ENCODE measurements at regions not wholly inside any gene's neighbourhood (a gene's known extent, or its start where the extent isn't known, plus 50 kb on each side); places are given as distances from the start of the nearest gene placed in this dataset.

DNA sequence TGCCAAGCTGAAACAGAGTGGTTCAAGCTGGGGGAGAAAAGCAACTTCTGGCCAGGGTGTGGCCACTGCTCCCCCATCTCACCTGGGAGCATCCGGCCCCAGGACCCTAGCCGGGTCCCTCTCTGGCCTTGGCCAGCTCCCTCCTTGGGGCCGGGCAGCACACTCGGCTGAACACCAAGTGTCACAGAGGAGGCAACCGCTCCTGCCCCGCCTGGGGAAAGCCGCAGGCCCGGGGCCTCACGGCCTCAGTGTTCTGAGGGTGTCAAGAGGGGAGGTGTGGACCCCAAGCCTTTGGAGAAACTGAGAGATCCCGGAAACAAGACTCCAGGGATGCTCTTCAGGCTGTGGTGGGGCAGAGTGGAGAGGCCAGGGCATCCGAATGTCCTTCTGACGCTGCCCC lies 88.4 kb downstream of the ENGASE start:
- H3K4me2 ChIP-seq (ENCODE audit: insufficient read depth, low read length): no peak overlapping the region
- H3K36me3 ChIP-seq (ENCODE audit: control insufficient read depth in 2 of 2, extremely low read depth in 1 of 2, insufficient read depth in 2 of 2, low read length in 2 of 2): no peaks in the 10 kb centered on the region
- H3K27me3 ChIP-seq (ENCODE audit: control insufficient read depth in 2 of 2, insufficient read depth in 2 of 2, low read length in 2 of 2): no peaks in the 10 kb centered on the region
- no peak overlapping the region for H3K9ac ChIP-seq (replicated peaks; ENCODE audit: extremely low read depth, insufficient read depth, low read length)
- intact Hi-C loops (cut with micrococcal nuclease) (loop anchor here (10.0 kb wide), 1 partner anchor 78 kb away; no protein-coding TSS in a partner anchor), dilution Hi-C loops (cut with MboI; ENCODE audit: extremely low pct_ligation_motif_present, low sequenced_read_pairs) (no loop called here)
- ChIA-PET CTCF (interaction anchor here (0.8 kb wide), 1 partner anchor 231 kb away, joined by 4 read pairs; no protein-coding TSS in a partner anchor), POLR2A (no interaction called here)
- no TSS peak for BruUV-seq (replicated peaks)
- no peak overlapping the region for H2AFZ ChIP-seq (ENCODE audit: low read depth, low read length)
- H3K4me3 ChIP-seq (replicated peaks in 1 of 3; ENCODE audit: insufficient read depth in 1 of 3, low read depth in 1 of 3, low read length in 3 of 3): no peak overlapping the region
- no peaks in the 10 kb centered on the region for H4K20me1 ChIP-seq (replicated peaks; ENCODE audit: control insufficient read depth, extremely low read depth, insufficient read depth, low read length)
- H3K9me3 ChIP-seq (replicated peaks; ENCODE audit: control insufficient read depth, insufficient read depth, low read length): no peaks in the 10 kb centered on the region
- DNase-seq (ENCODE audit: low read depth, low spot score) (no peak), FAIRE-seq (no peak)
- H3K79me2 ChIP-seq (ENCODE audit: control insufficient read depth, insufficient read depth, low read length): no peaks in the 10 kb centered on the region
- H3K4me1 ChIP-seq (ENCODE audit: control insufficient read depth, extremely low read depth, insufficient read depth, low read length): peaks cover 6% of the 10 kb centered on the region
- TF ChIP-seq, protein P1, sequence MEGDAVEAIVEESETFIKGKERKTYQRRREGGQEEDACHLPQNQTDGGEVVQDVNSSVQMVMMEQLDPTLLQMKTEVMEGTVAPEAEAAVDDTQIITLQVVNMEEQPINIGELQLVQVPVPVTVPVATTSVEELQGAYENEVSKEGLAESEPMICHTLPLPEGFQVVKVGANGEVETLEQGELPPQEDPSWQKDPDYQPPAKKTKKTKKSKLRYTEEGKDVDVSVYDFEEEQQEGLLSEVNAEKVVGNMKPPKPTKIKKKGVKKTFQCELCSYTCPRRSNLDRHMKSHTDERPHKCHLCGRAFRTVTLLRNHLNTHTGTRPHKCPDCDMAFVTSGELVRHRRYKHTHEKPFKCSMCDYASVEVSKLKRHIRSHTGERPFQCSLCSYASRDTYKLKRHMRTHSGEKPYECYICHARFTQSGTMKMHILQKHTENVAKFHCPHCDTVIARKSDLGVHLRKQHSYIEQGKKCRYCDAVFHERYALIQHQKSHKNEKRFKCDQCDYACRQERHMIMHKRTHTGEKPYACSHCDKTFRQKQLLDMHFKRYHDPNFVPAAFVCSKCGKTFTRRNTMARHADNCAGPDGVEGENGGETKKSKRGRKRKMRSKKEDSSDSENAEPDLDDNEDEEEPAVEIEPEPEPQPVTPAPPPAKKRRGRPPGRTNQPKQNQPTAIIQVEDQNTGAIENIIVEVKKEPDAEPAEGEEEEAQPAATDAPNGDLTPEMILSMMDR (IDR thresholded peaks at IDR 0.05; ENCODE audit: extremely low read depth in 1 of 2, insufficient read depth in 1 of 2, low read depth in 1 of 2, low read length in 2 of 2): no peak
- no peak overlapping the region for H3K27ac ChIP-seq (ENCODE audit: insufficient read depth, low read depth, low read length)
- H3K9me1 ChIP-seq (replicated peaks; ENCODE audit: control insufficient read depth, extremely low read depth, insufficient read depth, low read length): no peaks in the 10 kb centered on the region

DNA sequence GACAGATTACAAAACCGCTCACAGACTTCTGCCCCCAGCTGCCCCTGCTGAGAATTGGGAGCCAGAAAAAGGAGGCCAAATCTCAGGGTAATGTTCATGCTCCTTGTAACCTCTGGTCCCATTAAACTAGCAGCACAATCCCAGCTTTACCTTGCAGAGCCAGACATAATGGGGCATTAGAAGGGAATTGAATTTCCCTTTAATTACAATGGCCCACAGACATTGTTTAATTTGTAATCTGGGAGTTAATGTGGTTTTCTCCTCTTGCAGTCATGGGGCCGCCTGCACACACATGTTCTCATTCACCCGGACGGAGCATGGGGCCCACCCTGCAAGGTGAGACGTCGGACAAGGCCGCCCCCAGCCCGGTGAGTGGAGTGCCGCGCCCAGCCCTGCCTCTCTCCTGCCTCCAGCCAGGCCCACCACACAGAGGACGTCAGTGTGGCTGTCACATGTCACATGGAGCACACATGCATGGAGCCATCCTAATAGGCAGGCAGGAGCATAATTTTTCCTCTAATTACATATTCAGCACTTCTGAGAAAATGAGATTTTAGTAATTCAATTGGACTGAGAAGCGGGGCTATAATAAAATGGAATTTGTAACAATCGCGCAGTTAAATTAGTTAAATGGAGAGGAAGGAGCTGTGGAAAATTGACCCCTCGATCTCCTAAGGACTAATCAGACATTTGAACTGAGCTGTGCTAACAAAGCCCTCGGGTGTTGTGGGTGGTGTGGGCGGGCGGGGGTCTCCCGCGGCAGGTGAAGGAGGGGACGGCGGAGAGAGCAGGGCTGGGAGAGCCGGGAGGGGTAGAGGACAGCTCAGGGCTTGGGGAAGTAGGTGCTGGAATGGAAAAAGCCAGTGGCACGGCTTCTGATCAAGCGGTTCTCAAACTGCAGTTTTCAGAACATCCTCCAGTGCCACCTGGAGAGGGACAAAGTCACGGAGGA lies 87.7 kb downstream of the ENGASE start:
- Histone ChIP-seq H3K79me2 (ENCODE audit: control insufficient read depth, insufficient read depth, low read length) (no peaks in the 10 kb centered on the region), H2AFZ (ENCODE audit: low read depth, low read length) (no peak overlapping the region), H3K4me3 (replicated peaks in 1 of 3; ENCODE audit: insufficient read depth in 1 of 3, low read depth in 1 of 3, low read length in 3 of 3) (no peak overlapping the region), H3K4me2 (ENCODE audit: insufficient read depth, low read length) (no peak overlapping the region), H3K9ac (replicated peaks; ENCODE audit: extremely low read depth, insufficient read depth, low read length) (no peak overlapping the region), H3K27me3 (ENCODE audit: control insufficient read depth in 2 of 2, insufficient read depth in 2 of 2, low read length in 2 of 2) (no peaks in the 10 kb centered on the region), H3K27ac (ENCODE audit: insufficient read depth, low read depth, low read length) (no peak overlapping the region), H3K9me3 (replicated peaks; ENCODE audit: control insufficient read depth, insufficient read depth, low read length) (no peaks in the 10 kb centered on the region), H3K36me3 (ENCODE audit: control insufficient read depth in 2 of 2, extremely low read depth in 1 of 2, insufficient read depth in 2 of 2, low read length in 2 of 2) (no peaks in the 10 kb centered on the region), H4K20me1 (replicated peaks; ENCODE audit: control insufficient read depth, extremely low read depth, insufficient read depth, low read length) (no peaks in the 10 kb centered on the region), H3K9me1 (replicated peaks; ENCODE audit: control insufficient read depth, extremely low read depth, insufficient read depth, low read length) (no peaks in the 10 kb centered on the region), H3K4me1 (ENCODE audit: control insufficient read depth, extremely low read depth, insufficient read depth, low read length) (peaks cover 6% of the 10 kb centered on the region)
- TF ChIP-seq, protein P2, sequence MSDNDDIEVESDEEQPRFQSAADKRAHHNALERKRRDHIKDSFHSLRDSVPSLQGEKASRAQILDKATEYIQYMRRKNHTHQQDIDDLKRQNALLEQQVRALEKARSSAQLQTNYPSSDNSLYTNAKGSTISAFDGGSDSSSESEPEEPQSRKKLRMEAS (IDR thresholded peaks at IDR 0.05; ENCODE audit: insufficient read depth, insufficient read length): no peak
- TF ChIP-seq MYC (IDR thresholded peaks at IDR 0.05; ENCODE audit: low read depth, low read length) (no peak), EZH2 (IDR thresholded peaks at IDR 0.05; ENCODE audit: borderline replicate concordance, low read depth, low read length, severe bottlenecking) (no peak), POLR2AphosphoS5 (IDR thresholded peaks at IDR 0.05; ENCODE audit: insufficient read depth, low read depth, low read length) (no peak), GATA2 (IDR thresholded peaks at IDR 0.05; ENCODE audit: insufficient read depth, insufficient read length, low read depth, low read length) (no peak)
- TF ChIP-seq, protein P1 (IDR thresholded peaks at IDR 0.05; ENCODE audit: extremely low read depth in 1 of 2, insufficient read depth in 1 of 2, low read depth in 1 of 2, low read length in 2 of 2): no peak
- DNase-seq (ENCODE audit: low read depth, low spot score) (no peak), FAIRE-seq (no peak)
- no TSS peak for BruUV-seq (replicated peaks)
- dilution Hi-C loops (cut with MboI; ENCODE audit: extremely low pct_ligation_motif_present, low sequenced_read_pairs) (no loop called here), intact Hi-C loops (cut with micrococcal nuclease) (loop anchor here (10.0 kb wide), 1 partner anchor 77 kb away; no protein-coding TSS in a partner anchor)
- CTCF ChIA-PET: interaction anchor here (0.6 to 0.8 kb wide), 2 partner anchors 231 to 319 kb away, joined by 3 to 4 read pairs; no protein-coding TSS in a partner anchor
- POLR2A ChIA-PET: interaction anchor here (0.6 kb wide), 1 partner anchor 100 kb away, joined by 4 read pairs; no protein-coding TSS in a partner anchor
